Stimulated activated CD8-positive, alpha-beta memory T cell treated with anti-CD3 and anti-CD28 coated beads, Interleukin-4, amount 100 ng/mL, for 48 hours (primary cell): ENCODE measurements at regions not wholly inside any gene's neighbourhood (a gene's known extent, or its start where the extent isn't known, plus 50 kb on each side); places are given as distances from the start of the nearest gene placed in this dataset.

Source experiments
- DNase-seq: peaks from one replicate; pipeline ENCODE4 v3.0.0-alpha.2; 2020

- DNase-seq, result no peak
These were observed 338.1 kb upstream of the NEGR1 start for GRCh38 chr1:72620453-72620852.

- DNase-seq, result no peak
These were observed 324.0 kb upstream of the NEGR1 start for GRCh38 chr1:72606216-72606810.

- no peak for DNase-seq
These were observed 318.8 kb upstream of the NEGR1 start for GRCh38 chr1:72601035-72601674.

GRCh38 chr1:72586023-72586685, 303.8 kb upstream of the NEGR1 start:
- DNase-seq, result no peak

GRCh38 chr1:72579629-72580028, 297.3 kb upstream of the NEGR1 start:
- DNase-seq, result no peak

GRCh38 chr1:72570815-72571214, 288.5 kb upstream of the NEGR1 start:
- no peak for DNase-seq

GRCh38 chr1:72568113-72568512, 285.8 kb upstream of the NEGR1 start:
- DNase-seq, result no peak

GRCh38 chr1:72567521-72567920, 285.2 kb upstream of the NEGR1 start:
- DNase-seq, result no peak

- DNase-seq, result no peak
These were observed 282.4 kb upstream of the NEGR1 start for GRCh38 chr1:72564749-72565148.

- DNase-seq, result no peak
These were observed 275.2 kb upstream of the NEGR1 start for GRCh38 chr1:72557446-72558049.

- no peak for DNase-seq
These were observed 265.1 kb upstream of the NEGR1 start for GRCh38 chr1:72547412-72547811.

GRCh38 chr1:72540674-72541073, 258.3 kb upstream of the NEGR1 start:
- DNase-seq, result no peak

GRCh38 chr1:72535470-72535869, 253.1 kb upstream of the NEGR1 start:
- DNase-seq, result no peak

- DNase-seq, result no peak
These were observed 248.3 kb upstream of the NEGR1 start for GRCh38 chr1:72530646-72531045.

GRCh38 chr1:72526926-72527325, 244.6 kb upstream of the NEGR1 start:
- no peak for DNase-seq

- DNase-seq, result no peak
These were observed 241.7 kb upstream of the NEGR1 start for GRCh38 chr1:72524021-72524420.

- DNase-seq, result no peak
These were observed 239.3 kb upstream of the NEGR1 start for GRCh38 chr1:72521659-72522058.

GRCh38 chr1:72516826-72517225, 234.5 kb upstream of the NEGR1 start:
- DNase-seq, result no peak

GRCh38 chr1:72516264-72516663, 233.9 kb upstream of the NEGR1 start:
- DNase-seq, result no peak

- DNase-seq, result no peak
These were observed 216.0 kb upstream of the NEGR1 start for GRCh38 chr1:72498371-72498770.

- no peak for DNase-seq
These were observed 207.5 kb upstream of the NEGR1 start for GRCh38 chr1:72489801-72490200.

GRCh38 chr1:72485801-72486200, 203.5 kb upstream of the NEGR1 start:
- DNase-seq, result no peak

GRCh38 chr1:72483846-72484357, 201.6 kb upstream of the NEGR1 start:
- no peak for DNase-seq
